Parathyroid adenoma (tissue), 2 donors: ENCODE measurements at regions not wholly inside any gene's neighbourhood (a gene's known extent, or its start where the extent isn't known, plus 50 kb on each side); places are given as distances from the start of the nearest gene placed in this dataset.

Source experiments
- H2AFZ ChIP-seq: fragments of 300-600 bp; sonication (generic); one replicate; pipeline ENCODE4 v1.7.0; 2017; ENCODE audit warnings: antibody characterized with exemption, mild to moderate bottlenecking
- H3K27ac ChIP-seq: fragments of 300-600 bp; sonication (generic); one replicate; pipeline ENCODE4 v1.7.0; 2017
- H3K27me3 ChIP-seq: fragments of 300-600 bp; sonication (generic); one replicate; pipeline ENCODE4 v1.7.0; 2017; ENCODE audit warnings: low read length; ENCODE audit not compliant: control insufficient read depth, insufficient read depth
- H3K36me3 ChIP-seq: fragments of 300-600 bp; sonication (generic); one replicate; pipeline ENCODE4 v1.7.0; 2017; ENCODE audit warnings: low read length; ENCODE audit not compliant: control insufficient read depth, insufficient read depth
- H3K4me1 ChIP-seq: fragments of 300-600 bp; sonication (generic); one replicate; pipeline ENCODE4 v1.7.0; 2017; ENCODE audit warnings: control low read depth
- H3K4me2 ChIP-seq: fragments of 300-600 bp; sonication (generic); one replicate; pipeline ENCODE4 v1.7.0; 2017; ENCODE audit warnings: low read length
- H3K4me3 ChIP-seq: fragments of 300-600 bp; sonication (generic); one replicate; pipeline ENCODE4 v1.7.0; 2017; ENCODE audit warnings: low read depth, low read length
- H3K79me2 ChIP-seq: fragments of 300-600 bp; sonication (generic); one replicate; pipeline ENCODE4 v1.7.0; 2017; ENCODE audit warnings: control low read depth
- H3K9ac ChIP-seq: fragments of 300-600 bp; sonication (generic); one replicate; pipeline ENCODE4 v1.7.0; 2017; ENCODE audit warnings: mild to moderate bottlenecking
- H3K9me3 ChIP-seq: fragments of 300-600 bp; sonication (generic); one replicate; pipeline ENCODE4 v1.7.0; 2017; ENCODE audit warnings: low read length; ENCODE audit not compliant: control insufficient read depth
- CTCF ChIP-seq: fragments of 300-600 bp; sonication (generic); IDR thresholded peaks from one replicate; pipeline ENCODE4 v1.7.0; 2017; ENCODE audit warnings: antibody characterized with exemption, mild to moderate bottlenecking
- donor health status: primary hyperparathyroidism.

DNA sequence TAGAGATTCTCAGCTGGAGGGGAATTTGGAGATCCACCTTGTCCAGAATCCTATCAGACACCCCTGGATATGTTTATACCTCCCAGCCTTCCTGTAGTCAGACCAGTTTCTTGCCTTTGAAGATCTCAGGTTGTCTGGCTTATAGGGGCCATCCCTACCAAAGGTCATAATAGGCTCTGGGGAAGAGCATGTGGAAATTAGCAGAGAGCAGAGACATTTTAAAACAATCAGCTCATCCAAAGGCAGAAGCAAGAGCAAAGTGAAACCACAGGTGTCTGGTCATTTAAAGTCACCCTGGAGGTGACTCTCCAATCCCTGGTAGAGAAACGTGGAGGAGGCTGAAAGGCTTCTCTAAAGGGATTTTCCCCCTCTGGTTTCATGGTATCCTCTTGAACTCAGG lies 299.3 kb upstream of the EEF2KMT start:
- Histone ChIP-seq H3K79me2 (no peaks in the 10 kb centered on the region), H3K27ac (no peak overlapping the region), H3K27me3 (no peaks in the 10 kb centered on the region), H2AFZ (no peak overlapping the region), H3K4me1 (no peaks in the 10 kb centered on the region), H3K9ac (no peak overlapping the region), H3K9me3 (no peaks in the 10 kb centered on the region), H3K36me3 (no peaks in the 10 kb centered on the region), H3K4me2 (no peak overlapping the region), H3K4me3 (no peak overlapping the region)
- no peak for TF ChIP-seq CTCF

DNA sequence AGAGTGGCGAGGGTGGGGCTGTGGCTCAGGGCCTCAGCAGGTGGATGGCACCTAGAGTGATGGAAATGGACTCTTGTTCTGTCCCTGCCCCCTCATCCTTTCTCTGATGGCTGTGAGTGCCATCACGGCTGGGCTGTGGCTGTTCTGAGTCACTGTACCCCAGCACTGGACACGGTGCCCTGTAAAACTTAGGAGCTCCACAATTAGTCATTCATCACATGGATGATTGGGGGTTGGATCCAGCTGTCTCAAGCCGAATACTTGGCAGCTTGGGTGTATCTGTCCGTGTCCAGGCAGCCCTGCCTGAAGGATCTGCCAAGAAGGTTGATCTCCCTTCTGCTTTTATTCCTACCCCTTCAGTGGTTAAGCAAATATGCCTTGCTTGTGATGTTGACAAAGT lies 295.5 kb upstream of the EEF2KMT start:
- Histone ChIP-seq H3K36me3 (no peaks in the 10 kb centered on the region), H3K9ac (no peak overlapping the region), H3K4me3 (no peak overlapping the region), H3K27ac (no peak overlapping the region), H3K79me2 (no peaks in the 10 kb centered on the region), H3K27me3 (no peaks in the 10 kb centered on the region), H3K4me2 (no peak overlapping the region), H3K4me1 (no peaks in the 10 kb centered on the region), H3K9me3 (no peaks in the 10 kb centered on the region), H2AFZ (no peak overlapping the region)
- no peak for TF ChIP-seq CTCF

DNA sequence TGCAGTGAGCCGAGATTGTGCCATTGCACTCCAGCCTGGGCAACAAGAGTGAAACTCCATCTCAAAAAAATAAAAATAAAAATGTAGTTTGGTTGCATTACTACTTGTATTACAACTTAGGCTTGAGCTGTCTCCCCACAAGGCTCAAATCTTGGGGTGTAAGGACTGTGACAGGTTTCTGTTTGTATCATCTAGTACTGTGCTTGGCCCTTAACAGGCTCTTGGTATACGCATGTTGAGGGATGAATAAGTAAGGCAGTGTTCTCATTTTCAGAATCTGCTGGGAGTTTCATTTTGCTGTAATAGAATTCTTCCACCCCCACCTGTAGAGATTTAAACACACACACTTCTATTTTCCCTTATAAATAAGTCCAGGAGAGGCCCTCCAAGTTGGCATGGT lies 289.4 kb upstream of the EEF2KMT start:
- TF ChIP-seq CTCF: no peak
- Histone ChIP-seq H3K27ac (no peak overlapping the region), H3K4me1 (no peaks in the 10 kb centered on the region), H3K4me3 (no peak overlapping the region), H3K9ac (no peak overlapping the region), H2AFZ (no peak overlapping the region), H3K4me2 (no peak overlapping the region), H3K36me3 (no peaks in the 10 kb centered on the region), H3K27me3 (no peaks in the 10 kb centered on the region), H3K79me2 (no peaks in the 10 kb centered on the region), H3K9me3 (no peaks in the 10 kb centered on the region)

DNA sequence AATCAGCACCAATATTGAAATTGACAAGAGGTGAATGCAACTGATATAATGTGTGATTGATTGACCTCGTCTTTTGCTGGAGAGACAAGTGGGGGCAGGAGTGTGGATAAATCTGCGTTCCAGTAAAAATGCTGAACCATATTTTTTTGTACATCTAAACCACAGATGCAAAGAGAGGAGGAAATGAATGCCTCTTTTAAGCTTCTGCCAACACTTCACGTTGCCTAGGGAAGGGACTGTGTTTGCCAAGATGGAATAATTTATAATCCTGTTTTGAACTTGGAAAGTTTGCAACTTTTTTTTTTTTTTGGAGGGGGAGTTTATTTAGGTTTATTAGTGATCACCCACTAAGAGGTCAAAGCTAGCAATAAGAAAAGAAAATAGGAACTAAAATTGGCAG lies 288.2 kb upstream of the EEF2KMT start:
- Histone ChIP-seq H3K9me3 (no peaks in the 10 kb centered on the region), H3K27me3 (no peaks in the 10 kb centered on the region)
- TF ChIP-seq CTCF: no peak

DNA sequence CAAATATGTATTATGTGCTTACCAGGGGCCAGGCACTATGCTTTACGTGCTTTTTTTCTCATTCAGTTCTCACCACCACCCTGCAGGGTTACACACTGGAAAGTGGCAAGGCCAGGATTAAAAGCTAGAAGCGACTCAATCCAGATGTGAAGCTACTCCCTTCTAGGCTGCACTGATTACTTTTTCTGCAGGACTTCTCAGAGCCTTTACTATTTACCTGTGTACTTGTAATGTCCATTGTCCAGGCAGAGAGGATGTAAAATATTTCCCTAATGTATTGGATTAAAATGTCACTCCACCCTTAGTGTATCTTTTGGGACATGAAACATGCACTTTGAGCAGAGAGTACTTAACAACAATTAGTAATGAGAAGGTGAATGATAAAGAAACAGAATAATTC lies 287.5 kb upstream of the EEF2KMT start:
- H3K27me3 ChIP-seq: no peaks in the 10 kb centered on the region
- H3K4me1 ChIP-seq: no peaks in the 10 kb centered on the region
- H3K79me2 ChIP-seq: no peaks in the 10 kb centered on the region
- H2AFZ ChIP-seq: no peak overlapping the region
- TF ChIP-seq CTCF: no peak
- H3K4me2 ChIP-seq: no peak overlapping the region
- no peaks in the 10 kb centered on the region for H3K36me3 ChIP-seq
- no peak overlapping the region for H3K9ac ChIP-seq
- no peaks in the 10 kb centered on the region for H3K9me3 ChIP-seq
- no peak overlapping the region for H3K27ac ChIP-seq
- no peak overlapping the region for H3K4me3 ChIP-seq

More for the DNA sequence above, 288.2 kb upstream of the EEF2KMT start:
- no peaks in the 10 kb centered on the region for H3K36me3 ChIP-seq
- no peaks in the 10 kb centered on the region for H3K79me2 ChIP-seq
- no peak overlapping the region for H3K9ac ChIP-seq
- H3K4me3 ChIP-seq: no peak overlapping the region
- no peak overlapping the region for H3K4me2 ChIP-seq
- no peaks in the 10 kb centered on the region for H3K4me1 ChIP-seq
- no peak overlapping the region for H2AFZ ChIP-seq
- H3K27ac ChIP-seq: no peak overlapping the region
